Panc1 (cell line): ENCODE measurements at regions not wholly inside any gene's neighbourhood (a gene's known extent, or its start where the extent isn't known, plus 50 kb on each side); places are given as distances from the start of the nearest gene placed in this dataset.

Experiments
- ATAC-seq: fragments of 200-7000 bp; cut with Tn5 transposase; 2 replicates; pipeline ENCODE4 v1.9.1; 2020; ENCODE audit warnings: mild to moderate bottlenecking, moderate library complexity
- BruUV-seq: library from RNA; stranded (reverse); fragments of 400-500 nt; replicated peaks from 2 replicates; lab custom pipeline; 2021; lab: Mats Ljungman, UMichigan
- CTCF ChIA-PET: fragments of 300-600 bp; sonication (Branson Sonifier 250); formaldehyde crosslinking; loops from one replicate; lab custom pipeline; 2022; ENCODE audit warnings: antibody characterized with exemption; lab: Charles Lee
- POLR2A ChIA-PET: fragments of 300-600 bp; sonication (Branson Sonifier 250); formaldehyde crosslinking; loops from one replicate; lab custom pipeline; 2022; ENCODE audit warnings: antibody characterized with exemption; lab: Charles Lee
- DNase-seq: peaks from one replicate; pipeline ENCODE4 v3.0.0-alpha.2; 2010; ENCODE audit warnings: low read depth, low spot score
- H3K27ac ChIP-seq: 2 replicates; pipeline ENCODE4 v1.5.1; 2011; ENCODE audit warnings: mild to moderate bottlenecking, low read length, inconsistent platforms
- H3K27me3 ChIP-seq: fragments of 200-500 bp; sonication (Bioruptor generic); 2 replicates; pipeline ENCODE4 v1.6.0; 2014; ENCODE audit warnings: low read length, inconsistent platforms; ENCODE audit not compliant: control insufficient read depth, insufficient read depth
- H3K36me3 ChIP-seq: fragments of 200-500 bp; sonication (Bioruptor generic); 2 replicates; pipeline ENCODE4 v1.5.1; 2014; ENCODE audit warnings: inconsistent platforms, mild to moderate bottlenecking, low read length, moderate library complexity; ENCODE audit not compliant: control insufficient read depth, insufficient read depth
- H3K4me1 ChIP-seq: 2 replicates; pipeline ENCODE4 v1.5.1; 2011; ENCODE audit warnings: inconsistent platforms, mild to moderate bottlenecking, low read length, moderate library complexity; ENCODE audit not compliant: control insufficient read depth, insufficient read depth
- H3K4me3 ChIP-seq, 2 experiments: 2 replicates each; pipeline ENCODE4 v1.5.1; 2011 to 2012; ENCODE audit warnings: low read depth in 2 of 2, low read length in 2 of 2, mild to moderate bottlenecking in 2 of 2, inconsistent platforms in 1 of 2, moderate library complexity in 1 of 2
- H3K9me3 ChIP-seq: fragments of 200-500 bp; sonication (Bioruptor generic); 2 replicates; pipeline ENCODE4 v1.5.1; 2014; ENCODE audit warnings: low read depth, mild to moderate bottlenecking, inconsistent platforms, low read length, moderate library complexity; ENCODE audit not compliant: control insufficient read depth, insufficient read depth
- POLR2AphosphoS5 ChIP-seq: IDR thresholded peaks from 2 replicates; pipeline ENCODE4 v1.6.1; 2012; ENCODE audit warnings: mild to moderate bottlenecking, low read depth, low read length, moderate library complexity
- REST ChIP-seq, 2 experiments: IDR thresholded peaks; 2 replicates each; pipeline ENCODE4 v1.6.1; 2011 to 2012; ENCODE audit warnings: low read depth in 2 of 2, control low read depth in 1 of 2, low read length in 1 of 2, mild to moderate bottlenecking in 1 of 2, moderate library complexity in 1 of 2; ENCODE audit not compliant: insufficient read depth in 1 of 2
- SIN3A ChIP-seq: IDR thresholded peaks from 2 replicates; pipeline ENCODE4 v1.6.1; 2012; ENCODE audit warnings: low read depth, mild to moderate bottlenecking, low read length, moderate library complexity, borderline replicate concordance; ENCODE audit not compliant: insufficient read depth
- TCF7L2 ChIP-seq: IDR thresholded peaks from 2 replicates; pipeline ENCODE4 v1.6.1; 2011; ENCODE audit warnings: mild to moderate bottlenecking, low read depth, low read length, inconsistent platforms
- in situ Hi-C: cut with HindIII; loops from 2 replicates; pipeline ENCODE4 v1.10.0; 2016; ENCODE audit warnings: low sequenced_read_pairs, low pct_unique_long_range_greater_than_20kb
- intact Hi-C: fragments of 100-400 bp; cut with micrococcal nuclease; formaldehyde crosslinking; loops from one replicate; pipeline ENCODE4 v1.10.0; 2022; ENCODE audit not compliant: unreplicated experiment
- TF ChIP-seq, protein P1 (sequence below): fragments of 450-650 bp; IDR thresholded peaks from 2 replicates; pipeline ENCODE4 v1.5.1; 2017; ENCODE audit warnings: mild to moderate bottlenecking

DNA sequence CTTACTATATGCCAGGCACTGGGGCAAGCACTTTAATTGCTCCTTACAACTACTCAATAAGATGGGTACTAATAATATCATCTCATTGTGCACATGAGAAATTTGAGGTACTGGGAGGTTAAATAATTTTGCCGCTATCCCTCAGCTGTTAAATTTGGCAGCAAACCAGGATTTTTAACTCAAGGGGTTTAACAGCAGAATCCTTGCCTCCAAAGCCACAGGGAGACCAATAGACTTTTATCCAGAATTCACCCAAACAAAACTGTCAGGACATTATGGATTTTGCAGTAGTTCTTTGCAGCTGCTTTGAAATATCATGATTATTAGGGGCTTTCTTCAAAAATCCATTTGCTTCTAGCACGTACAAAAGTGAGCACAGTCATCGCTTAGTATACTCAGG is 136.2 kb downstream of the RPS12 start:
- no peak for TF ChIP-seq POLR2AphosphoS5
- TF ChIP-seq, protein P1, sequence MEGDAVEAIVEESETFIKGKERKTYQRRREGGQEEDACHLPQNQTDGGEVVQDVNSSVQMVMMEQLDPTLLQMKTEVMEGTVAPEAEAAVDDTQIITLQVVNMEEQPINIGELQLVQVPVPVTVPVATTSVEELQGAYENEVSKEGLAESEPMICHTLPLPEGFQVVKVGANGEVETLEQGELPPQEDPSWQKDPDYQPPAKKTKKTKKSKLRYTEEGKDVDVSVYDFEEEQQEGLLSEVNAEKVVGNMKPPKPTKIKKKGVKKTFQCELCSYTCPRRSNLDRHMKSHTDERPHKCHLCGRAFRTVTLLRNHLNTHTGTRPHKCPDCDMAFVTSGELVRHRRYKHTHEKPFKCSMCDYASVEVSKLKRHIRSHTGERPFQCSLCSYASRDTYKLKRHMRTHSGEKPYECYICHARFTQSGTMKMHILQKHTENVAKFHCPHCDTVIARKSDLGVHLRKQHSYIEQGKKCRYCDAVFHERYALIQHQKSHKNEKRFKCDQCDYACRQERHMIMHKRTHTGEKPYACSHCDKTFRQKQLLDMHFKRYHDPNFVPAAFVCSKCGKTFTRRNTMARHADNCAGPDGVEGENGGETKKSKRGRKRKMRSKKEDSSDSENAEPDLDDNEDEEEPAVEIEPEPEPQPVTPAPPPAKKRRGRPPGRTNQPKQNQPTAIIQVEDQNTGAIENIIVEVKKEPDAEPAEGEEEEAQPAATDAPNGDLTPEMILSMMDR = no peak
- TF ChIP-seq REST (IDR thresholded peaks at IDR 0.05; ENCODE audit: insufficient read depth in 1 of 2, low read depth in 2 of 2, low read length in 1 of 2) = no peak
- no peak for TF ChIP-seq SIN3A
- no peak for TF ChIP-seq TCF7L2
- Histone ChIP-seq H3K4me3 (no peak overlapping the region), H3K27me3 (no peaks in the 10 kb centered on the region), H3K27ac (no peak overlapping the region), H3K4me1 (no peaks in the 10 kb centered on the region), H3K36me3 (no peaks in the 10 kb centered on the region), H3K9me3 (no peaks in the 10 kb centered on the region)
- intact Hi-C loops (no loop called here), in situ Hi-C loops (no loop called here)
- ATAC-seq (no peak), DNase-seq (no peak)
- ChIA-PET CTCF (no interaction called here), POLR2A (no interaction called here)
- no TSS peak for BruUV-seq

DNA sequence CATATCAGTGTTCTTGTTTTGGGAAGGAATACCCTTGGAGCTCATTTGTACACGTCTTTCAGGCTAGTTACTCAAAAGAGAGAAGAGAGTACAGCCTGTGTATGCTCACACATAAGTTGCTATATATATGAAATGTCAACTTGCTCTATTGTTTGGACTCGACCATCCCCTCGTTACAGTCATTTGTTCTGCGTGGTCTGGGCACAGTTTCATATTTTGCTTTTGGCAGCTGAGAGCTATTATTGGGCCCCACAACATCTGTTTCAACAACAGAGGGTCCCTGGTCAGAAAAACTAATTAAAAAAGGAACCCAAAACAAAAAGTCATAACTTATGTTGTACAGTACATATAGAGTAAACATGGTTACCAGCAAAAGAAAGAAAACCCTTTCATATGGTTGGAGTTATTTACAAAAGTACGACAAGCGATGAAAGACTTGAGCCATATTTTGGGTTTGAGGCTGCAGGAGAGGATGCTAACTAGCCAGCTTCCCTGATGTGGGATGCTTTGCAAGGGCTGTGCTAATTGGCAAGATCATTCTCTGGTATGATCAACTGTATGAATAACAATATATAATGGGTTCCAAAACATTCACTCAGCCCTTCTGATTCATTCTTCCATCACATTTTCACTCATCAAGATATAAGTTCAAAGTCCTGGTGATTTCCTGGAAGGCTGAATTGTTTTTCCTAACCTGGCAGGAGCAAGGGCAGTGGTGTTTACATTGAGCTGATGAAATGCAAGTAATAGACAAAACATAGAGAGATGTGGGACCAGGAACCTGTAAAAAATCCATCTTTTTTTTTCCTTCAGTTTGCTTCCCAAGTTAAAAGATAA is 137.9 kb downstream of the RPS12 start:
- POLR2A ChIA-PET = no interaction called here
- no TSS peak for BruUV-seq
- intact Hi-C loops = no loop called here

More for the DNA sequence above, 137.9 kb downstream of the RPS12 start:
- Histone ChIP-seq H3K9me3 (no peaks in the 10 kb centered on the region), H3K27ac (no peak overlapping the region), H3K36me3 (no peaks in the 10 kb centered on the region), H3K4me3 (no peak overlapping the region), H3K27me3 (no peaks in the 10 kb centered on the region), H3K4me1 (no peaks in the 10 kb centered on the region)
- CTCF ChIA-PET = no interaction called here
- no peak for DNase-seq
- no peak for ATAC-seq
- in situ Hi-C loops = no loop called here
- TF ChIP-seq REST (IDR thresholded peaks at IDR 0.05; ENCODE audit: insufficient read depth in 1 of 2, low read depth in 2 of 2, low read length in 1 of 2) (no peak), POLR2AphosphoS5 (no peak), SIN3A (no peak), TCF7L2 (no peak)
- TF ChIP-seq, protein P1 = no peak
